ENCODE measurements at regions not wholly inside any gene's neighbourhood (a gene's known extent, or its start where the extent isn't known, plus 50 kb on each side); places are given as distances from the start of the nearest gene placed in this dataset.
A peak's percentile ranks its signal among the peaks of the same experiment; 100 is the strongest.

- DNase-seq, result no peak
Observed at GRCh38 chr4:64559571-64559970, 150.3 kb upstream of the TECRL start.

DNA sequence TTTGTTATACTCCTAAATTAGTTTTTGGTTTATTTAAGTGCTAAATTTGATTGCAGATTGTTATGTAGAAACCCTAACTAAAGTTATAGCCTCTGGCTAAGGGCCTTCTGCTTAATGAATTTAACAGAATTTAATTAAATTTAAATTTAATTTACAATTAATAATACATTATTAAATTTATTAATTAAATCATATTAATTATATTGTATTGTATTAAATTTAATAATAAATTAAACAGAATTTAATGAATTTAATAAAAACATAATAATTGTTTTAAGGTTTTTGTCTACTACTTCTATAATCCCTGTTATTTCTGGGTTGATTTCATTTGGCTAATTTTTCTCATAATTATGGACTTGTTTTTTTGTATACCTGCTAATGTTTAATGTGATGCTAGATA, 141.9 kb upstream of the TECRL start:
- no peak for DNase-seq

GRCh38 chr4:64545593-64545992, 136.3 kb upstream of the TECRL start:
- no peak for DNase-seq

DNA sequence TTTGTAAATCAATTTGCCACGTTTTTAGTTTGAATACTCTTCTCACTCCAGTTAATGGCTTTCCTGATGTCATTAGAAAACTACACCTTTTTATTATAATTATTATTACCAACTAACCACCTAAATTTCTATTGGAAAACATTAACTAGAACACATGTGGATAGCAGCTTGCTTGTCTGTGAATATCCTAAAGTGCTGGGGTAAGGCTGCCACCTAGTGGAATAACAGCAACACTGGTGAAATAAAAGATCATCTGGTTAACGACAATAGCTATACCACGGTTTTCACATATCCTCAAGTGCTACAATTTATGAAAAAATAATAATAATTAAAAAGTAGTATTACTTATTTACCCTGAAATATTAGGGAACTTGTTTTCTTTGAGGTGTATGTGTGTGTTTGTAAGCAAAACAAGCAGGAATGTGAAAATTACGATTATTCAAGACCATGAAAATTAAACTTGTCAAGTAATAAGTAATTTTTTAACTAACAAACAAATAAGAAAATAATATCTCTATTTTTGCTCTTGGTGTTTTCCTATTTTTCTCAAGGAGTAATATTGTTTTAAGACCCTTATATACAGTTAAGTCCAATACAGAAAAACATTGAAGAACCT, 130.1 kb upstream of the TECRL start:
- DNase-seq, result peak; percentile 27 to 59 (median 44)

DNA sequence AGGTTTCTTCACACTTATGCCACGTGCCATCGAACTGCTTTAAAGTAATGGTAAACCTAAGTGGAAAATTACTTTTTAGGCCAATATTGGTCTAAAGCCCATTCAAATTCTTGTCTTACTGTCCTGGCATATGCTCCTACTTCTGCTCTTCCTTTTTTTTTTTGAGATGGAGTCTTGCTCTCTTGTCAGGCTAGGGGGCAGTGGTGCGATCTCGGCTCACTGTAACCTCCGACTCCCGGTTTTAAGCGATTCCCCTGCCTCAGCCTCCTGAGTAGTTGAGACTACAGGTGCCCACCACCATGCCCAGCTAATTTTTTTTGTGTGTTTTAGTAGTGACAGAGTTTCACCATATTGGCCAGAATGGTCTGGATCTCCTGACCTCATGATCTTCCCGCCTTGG, 129.0 kb upstream of the TECRL start:
- DNase-seq, result no peak

- DNase-seq, result no peak
Observed at GRCh38 chr4:64533637-64534036, 124.4 kb upstream of the TECRL start.

GRCh38 chr4:64533159-64533558, 123.9 kb upstream of the TECRL start:
- DNase-seq, result no peak

DNA sequence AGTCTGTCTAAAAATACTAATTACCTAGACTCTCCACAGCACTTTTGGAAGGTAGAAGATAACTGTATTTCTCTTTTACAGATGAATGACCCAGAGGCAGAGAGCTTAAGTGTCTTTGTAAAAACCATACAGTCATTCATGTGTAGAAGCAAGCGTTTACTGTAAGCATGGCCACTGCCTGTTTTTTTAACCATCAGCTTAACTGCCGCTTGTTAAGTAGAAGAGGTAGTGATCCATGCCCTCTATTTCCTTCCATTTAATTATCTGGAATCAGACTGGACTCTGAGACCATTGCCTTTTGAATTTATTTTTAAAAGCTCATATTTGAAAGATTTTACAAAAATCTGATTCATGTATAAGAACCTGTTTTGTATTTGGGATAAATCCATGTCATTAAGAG, 111.2 kb upstream of the TECRL start:
- no peak for DNase-seq

DNA sequence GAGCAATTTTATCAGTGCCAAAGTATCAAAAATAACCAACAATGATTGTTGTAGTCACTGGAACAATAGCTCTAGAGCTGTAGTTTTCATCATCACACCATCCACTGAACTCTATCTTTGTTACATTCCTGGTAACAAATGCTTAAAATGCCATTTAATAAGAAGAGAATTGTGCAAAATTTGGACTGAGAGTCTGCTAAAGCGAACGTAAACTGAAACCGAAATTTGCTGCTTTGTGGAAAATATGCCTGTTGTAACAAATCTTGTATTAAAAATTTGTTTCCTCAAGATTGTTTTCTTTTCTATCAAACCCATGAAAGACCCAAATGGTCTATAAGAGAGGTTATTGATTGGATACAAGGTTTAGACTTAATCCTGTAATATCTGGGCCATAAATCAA, 109.3 kb upstream of the TECRL start:
- DNase-seq, result no peak

- DNase-seq, result no peak
Observed at GRCh38 chr4:64516176-64516575, 106.9 kb upstream of the TECRL start.

- no peak for DNase-seq
Observed at GRCh38 chr4:64508089-64508488, 98.8 kb upstream of the TECRL start.

- DNase-seq, result no peak
Observed at GRCh38 chr4:64503945-64504675, 94.9 kb upstream of the TECRL start.

GRCh38 chr4:64503416-64503815, 94.2 kb upstream of the TECRL start:
- no peak for DNase-seq

GRCh38 chr4:64497491-64497890, 88.2 kb upstream of the TECRL start:
- no peak for DNase-seq

DNA sequence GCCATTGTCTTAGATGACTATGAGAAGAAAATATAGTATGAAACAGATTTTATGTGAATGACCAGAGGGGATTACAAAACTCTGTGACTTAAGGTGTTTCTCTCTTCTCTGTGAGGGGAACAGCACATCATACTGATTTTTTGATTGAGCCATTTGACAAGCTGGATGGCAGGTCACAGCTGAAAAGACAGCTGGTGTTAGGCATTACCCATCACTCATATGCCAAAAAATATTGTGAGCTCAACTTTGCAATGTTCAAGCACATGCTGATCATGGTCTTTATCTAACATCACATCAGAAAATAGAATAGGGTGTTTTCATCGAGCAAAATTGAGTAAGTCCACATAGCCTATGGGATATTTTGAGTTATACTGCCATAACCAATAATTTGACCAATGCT, 86.7 kb upstream of the TECRL start:
- no peak for DNase-seq

DNA sequence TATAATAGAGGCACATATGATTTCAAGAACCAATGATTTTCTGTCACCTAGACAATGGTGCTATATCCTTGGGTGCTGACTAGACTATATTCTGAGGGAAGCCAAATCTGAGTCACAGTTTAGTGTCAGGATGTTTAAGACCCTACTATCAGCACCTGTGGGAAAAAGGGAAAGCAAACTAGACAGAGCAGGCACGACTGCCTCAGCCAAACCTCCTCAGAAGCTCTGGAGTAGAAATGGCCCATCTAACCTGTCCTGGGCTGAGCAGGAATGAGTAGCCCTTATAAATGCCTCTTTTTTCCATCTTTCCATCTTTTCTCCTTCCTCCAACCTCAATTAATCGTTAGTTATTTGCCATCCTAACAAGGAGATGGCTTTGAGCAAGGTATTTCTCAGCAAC, 80.4 kb upstream of the TECRL start:
- DNase-seq, result no peak

GRCh38 chr4:64479338-64479737, 70.1 kb upstream of the TECRL start:
- no peak for DNase-seq

GRCh38 chr4:64477127-64477526, 67.9 kb upstream of the TECRL start:
- DNase-seq, result no peak

GRCh38 chr4:64465263-64465662, 56.0 kb upstream of the TECRL start:
- DNase-seq, result no peak

GRCh38 chr4:64464581-64464980, 55.3 kb upstream of the TECRL start:
- DNase-seq, result no peak
